GM12878 (cell line): ENCODE measurements at regions not wholly inside any gene's neighbourhood (a gene's known extent, or its start where the extent isn't known, plus 50 kb on each side); places are given as distances from the start of the nearest gene placed in this dataset.

Source experiments
- ATAC-seq: fragments of 200-7000 bp; cut with Tn5 transposase; 3 replicates; pipeline ENCODE4 v1.9.1; 2020; ENCODE audit warnings: mild to moderate bottlenecking, moderate library complexity
- BruUV-seq: library from RNA; stranded (reverse); fragments of 400-500 nt; replicated peaks from 2 replicates; lab custom pipeline; 2021; lab: Mats Ljungman, UMichigan
- CTCF ChIA-PET: fragments of 300-600 bp; sonication (Branson Sonifier 250); formaldehyde crosslinking; extraction: SDS; loops from one replicate; lab custom pipeline; 2021; ENCODE audit warnings: inconsistent platforms; lab: Yijun Ruan, JAX
- POLR2A ChIA-PET: fragments of 350-600 bp; formaldehyde crosslinking; extraction: SDS; loops from one replicate; lab custom pipeline; 2021; ENCODE audit warnings: inconsistent platforms; lab: Charles Lee
- RAD21 ChIA-PET: fragments of 300-600 bp; sonication (Branson Sonifier 250); formaldehyde crosslinking; loops from one replicate; lab custom pipeline; 2023; ENCODE audit warnings: antibody characterized with exemption; ENCODE audit not compliant: unreplicated experiment; lab: Charles Lee
- SMC1A ChIA-PET: fragments of 300-600 bp; sonication (Branson Sonifier 250); formaldehyde crosslinking; loops from one replicate; lab custom pipeline; 2023; ENCODE audit not compliant: unreplicated experiment, uncharacterized antibody; lab: Charles Lee
- DNase-seq: peaks from one replicate; pipeline ENCODE4 v3.0.0-alpha.2; 2011; ENCODE audit warnings: low read depth, low spot score
- FAIRE-seq: peaks from 3 replicates; lab custom pipeline; 2011; peaks lifted over from hg19 to GRCh38; lab: Jason Lieb, UNC
- H2AFZ ChIP-seq: 2 replicates; pipeline ENCODE4 v1.6.0; 2011; ENCODE audit warnings: low read depth, low read length, control low read depth; ENCODE audit not compliant: control insufficient read depth
- H3K27ac ChIP-seq: 2 replicates; pipeline ENCODE4 v1.5.1; 2011; ENCODE audit warnings: control low read depth; ENCODE audit not compliant: control insufficient read depth, insufficient read depth
- H3K27me3 ChIP-seq, 2 experiments: replicated peaks in 1 of 2; 2 replicates each; pipeline versions ENCODE4 v1.6.0 to v1.6.1; 2011; ENCODE audit warnings: low read length in 1 of 2; ENCODE audit not compliant: control insufficient read depth in 2 of 2, insufficient read depth in 2 of 2
- H3K36me3 ChIP-seq, 2 experiments: 2 replicates each; pipeline ENCODE4 v1.5.1; 2011; ENCODE audit warnings: low read length in 1 of 2; ENCODE audit not compliant: control insufficient read depth in 2 of 2, insufficient read depth in 2 of 2
- H3K4me1 ChIP-seq: 2 replicates; pipeline ENCODE4 v1.6.1; 2011; ENCODE audit warnings: mild to moderate bottlenecking, low read length, moderate library complexity, mixed read lengths; ENCODE audit not compliant: control insufficient read depth, insufficient read depth
- H3K4me2 ChIP-seq: 2 replicates; pipeline ENCODE4 v1.6.0; 2011; ENCODE audit warnings: control low read depth; ENCODE audit not compliant: control insufficient read depth, insufficient read depth
- H3K4me3 ChIP-seq: fragments of 200-600 bp; sonication (generic); 2 replicates; pipeline ENCODE4 v1.5.1; 2016
- H3K79me2 ChIP-seq: 2 replicates; pipeline ENCODE4 v1.6.0; 2011; ENCODE audit warnings: low read length; ENCODE audit not compliant: control insufficient read depth, insufficient read depth
- H3K9ac ChIP-seq: 2 replicates; pipeline ENCODE4 v1.8.0; 2011; ENCODE audit warnings: low read length, control low read depth, mixed read lengths; ENCODE audit not compliant: control insufficient read depth, insufficient read depth
- H3K9me3 ChIP-seq: replicated peaks from 3 replicates; pipeline ENCODE4 v1.5.1; 2011; ENCODE audit warnings: mild to moderate bottlenecking, low read length; ENCODE audit not compliant: control insufficient read depth, insufficient read depth
- H4K20me1 ChIP-seq: 2 replicates; pipeline ENCODE4 v1.6.0; 2011; ENCODE audit not compliant: control insufficient read depth, insufficient read depth
- CHD1 ChIP-seq: IDR thresholded peaks from 2 replicates; pipeline ENCODE4 v1.6.1; 2012; ENCODE audit warnings: low read depth, low read length, improper control_type of control experiment
- ETV6 ChIP-seq, 2 experiments: fragments of 450-650 bp in 1 of 2; IDR thresholded peaks in 1 of 2; conservative IDR thresholded peaks in 1 of 2; 2 replicates each; pipeline ENCODE4 v1.6.1; 2014; ENCODE audit warnings: antibody characterized with exemption in 1 of 2, borderline replicate concordance in 1 of 2, low read depth in 1 of 2, mild to moderate bottlenecking in 1 of 2, moderate library complexity in 1 of 2
- GABPA ChIP-seq: IDR thresholded peaks from 2 replicates; pipeline ENCODE4 v1.6.1; 2014; ENCODE audit warnings: antibody characterized with exemption, low read depth, mild to moderate bottlenecking, inconsistent platforms
- GATAD2B ChIP-seq: fragments of 450-650 bp; conservative IDR thresholded peaks from 2 replicates; pipeline ENCODE4 v1.6.1; 2017; ENCODE audit warnings: low read depth, mild to moderate bottlenecking, moderate library complexity
- HDAC2 ChIP-seq: fragments of 200-600 bp; sonication (generic); IDR thresholded peaks from 2 replicates; pipeline ENCODE4 v1.6.1; 2017
- IKZF1 ChIP-seq: fragments of 450-650 bp; conservative IDR thresholded peaks from 2 replicates; pipeline ENCODE4 v1.6.1; 2017; ENCODE audit warnings: antibody characterized with exemption, mild to moderate bottlenecking
- JUND ChIP-seq: IDR thresholded peaks from 2 replicates; pipeline ENCODE4 v1.6.1; 2012; ENCODE audit warnings: low read depth, mild to moderate bottlenecking, low read length, improper control_type of control experiment, moderate library complexity
- MAX ChIP-seq: IDR thresholded peaks from 2 replicates; pipeline ENCODE4 v1.6.1; 2012; ENCODE audit warnings: low read depth, low read length, improper control_type of control experiment
- MEF2A ChIP-seq: IDR thresholded peaks from 2 replicates; pipeline ENCODE4 v1.6.1; 2011; ENCODE audit warnings: low read depth, mild to moderate bottlenecking, low read length, moderate library complexity; ENCODE audit not compliant: insufficient read depth
- MEF2B ChIP-seq: fragments of 450-650 bp; IDR thresholded peaks from 2 replicates; pipeline ENCODE4 v1.6.1; 2018; ENCODE audit warnings: mild to moderate bottlenecking, moderate library complexity; ENCODE audit not compliant: partially characterized antibody, poor library complexity, severe bottlenecking
- NFYB ChIP-seq: IDR thresholded peaks from 2 replicates; pipeline ENCODE4 v1.6.1; 2011; ENCODE audit warnings: low read depth, mild to moderate bottlenecking, low read length, improper control_type of control experiment, moderate library complexity; ENCODE audit not compliant: insufficient read depth
- PAX5 ChIP-seq: IDR thresholded peaks from 2 replicates; pipeline ENCODE4 v1.6.1; 2011; ENCODE audit warnings: low read depth, low read length, borderline replicate concordance
- SRF ChIP-seq, 2 experiments: IDR thresholded peaks; 2 replicates each; pipeline ENCODE4 v1.6.1; 2011; ENCODE audit warnings: low read depth in 2 of 2, low read length in 2 of 2, mild to moderate bottlenecking in 1 of 2, moderate library complexity in 1 of 2
- SUPT20H ChIP-seq: IDR thresholded peaks from 2 replicates; pipeline ENCODE4 v1.6.1; 2011; ENCODE audit warnings: low read depth, mild to moderate bottlenecking, low read length, moderate library complexity, borderline replicate concordance; ENCODE audit not compliant: control insufficient read depth
- TCF3 ChIP-seq: IDR thresholded peaks from 2 replicates; pipeline ENCODE4 v1.6.1; 2012; ENCODE audit warnings: low read depth, mild to moderate bottlenecking, low read length, borderline replicate concordance; ENCODE audit not compliant: insufficient read depth
- ZNF274 ChIP-seq: IDR thresholded peaks from one replicate; pipeline ENCODE4 v1.8.0; 2011; ENCODE audit not compliant: insufficient read length, insufficient read depth
- WGBS: methylation state at CpG from one replicate; pipeline ENCODE4 v1.1.6; 2016; ENCODE audit warnings: low lambda C conversion rate; ENCODE audit not compliant: insufficient replicate concordance, insufficient coverage; ENCODE audit errors: missing lambda C conversion rate; 5-methylcytosine and 5-hydroxymethylcytosine counted together
- in situ Hi-C: fragments of 300-500 bp; cut with MboI; formaldehyde crosslinking; loops from 9 replicates; pipeline ENCODE4 v1.14.3; 2018; ENCODE audit warnings: mixed read lengths
- intact Hi-C: fragments of 100-400 bp; cut with micrococcal nuclease; formaldehyde crosslinking; loops from one replicate; pipeline ENCODE4 v1.14.2; 2022; ENCODE audit not compliant: unreplicated experiment

GRCh38 chr1:224809613-224810012 is 119.9 kb upstream of the DNAH14 start:
- WGBS: 79% methylated on average over 4 of the region's 4 CpGs
- POLR2A ChIA-PET: no interaction called here

GRCh38 chr1:224811564-224811963 is 117.9 kb upstream of the DNAH14 start:
- RAD21 ChIA-PET: interaction anchor here (1.3 kb wide), 1 partner anchor 70 kb away, joined by 3 read pairs; no protein-coding TSS in a partner anchor
- no peaks in the 10 kb centered on the region for H3K36me3 ChIP-seq
- intact Hi-C loops (no loop called here), in situ Hi-C loops (no loop called here)
- CTCF ChIA-PET: no interaction called here
- DNase-seq (no peak), FAIRE-seq (no peak), ATAC-seq (no peak)
- no peak overlapping the region for H2AFZ ChIP-seq
- 60% methylated on average over 7 of the region's 7 CpGs for WGBS
- BruUV-seq: no TSS peak
- H3K4me1 ChIP-seq: no peaks in the 10 kb centered on the region
- TF ChIP-seq SRF (IDR thresholded peaks at IDR 0.05; ENCODE audit: low read depth in 2 of 2, low read length in 2 of 2) (no peak), CHD1 (no peak), JUND (no peak), NFYB (no peak), GABPA (no peak), GATAD2B (no peak), SUPT20H (no peak), MAX (no peak), ETV6 (conservative IDR thresholded peaks at IDR 0.05 in 1 of 2, IDR thresholded peaks at IDR 0.05 in 1 of 2; ENCODE audit: borderline replicate concordance in 1 of 2, low read depth in 1 of 2) (no peak), IKZF1 (no peak), MEF2A (no peak), MEF2B (no peak)
- POLR2A ChIA-PET: no interaction called here
- no peak overlapping the region for H3K27ac ChIP-seq
- no peaks in the 10 kb centered on the region for H4K20me1 ChIP-seq
- H3K79me2 ChIP-seq: no peaks in the 10 kb centered on the region
- H3K4me3 ChIP-seq: no peak overlapping the region
- no peaks in the 10 kb centered on the region for H3K27me3 ChIP-seq
- peaks cover 6% of the 10 kb centered on the region; the same call in 2 of the 3 replicates for H3K9me3 ChIP-seq
- SMC1A ChIA-PET: interaction anchor here (0.8 kb wide), 1 partner anchor 7 kb away, joined by 3 read pairs; no protein-coding TSS in a partner anchor
- no peak overlapping the region for H3K4me2 ChIP-seq
- H3K9ac ChIP-seq: no peak overlapping the region

More at GRCh38 chr1:224809613-224810012, 119.9 kb upstream of the DNAH14 start:
- ATAC-seq (no peak; the same call in 1 of the 3 replicates), DNase-seq (no peak), FAIRE-seq (no peak)
- ChIA-PET RAD21 (interaction anchor here (1.6 kb wide), 1 partner anchor 42 kb away, joined by 4 read pairs; no protein-coding TSS in a partner anchor), CTCF (no interaction called here), SMC1A (interaction anchor here (0.8 kb wide), 1 partner anchor 9 kb away, joined by 3 read pairs; no protein-coding TSS in a partner anchor)
- H3K4me3 ChIP-seq: no peak overlapping the region
- no peak overlapping the region for H2AFZ ChIP-seq
- H3K9ac ChIP-seq: no peak overlapping the region
- H3K4me1 ChIP-seq: no peaks in the 10 kb centered on the region
- no peaks in the 10 kb centered on the region for H4K20me1 ChIP-seq
- H3K79me2 ChIP-seq: no peaks in the 10 kb centered on the region
- BruUV-seq: no TSS peak
- no peaks in the 10 kb centered on the region for H3K27me3 ChIP-seq
- TF ChIP-seq PAX5 (peak; percentile 67; the same call in 1 of the 2 replicates), TCF3 (no peak), HDAC2 (no peak), ZNF274 (no peak)
- no peak overlapping the region for H3K4me2 ChIP-seq
- intact Hi-C loops: no loop called here
- in situ Hi-C loops: no loop called here
- peaks cover 6% of the 10 kb centered on the region; the same call in 2 of the 3 replicates for H3K9me3 ChIP-seq
- H3K36me3 ChIP-seq: no peaks in the 10 kb centered on the region
- H3K27ac ChIP-seq: no peak overlapping the region
